ENCODE measurements at regions not wholly inside any gene's neighbourhood (a gene's known extent, or its start where the extent isn't known, plus 50 kb on each side); places are given as distances from the start of the nearest gene placed in this dataset.

GRCh38 chr2:7673853-7674252 lies 756.6 kb downstream of the RNF144A start:
- H3K27ac ChIP-seq = no peak overlapping the region
- H3K9me3 ChIP-seq = no peaks in the 10 kb centered on the region
- TF ChIP-seq, protein P1, sequence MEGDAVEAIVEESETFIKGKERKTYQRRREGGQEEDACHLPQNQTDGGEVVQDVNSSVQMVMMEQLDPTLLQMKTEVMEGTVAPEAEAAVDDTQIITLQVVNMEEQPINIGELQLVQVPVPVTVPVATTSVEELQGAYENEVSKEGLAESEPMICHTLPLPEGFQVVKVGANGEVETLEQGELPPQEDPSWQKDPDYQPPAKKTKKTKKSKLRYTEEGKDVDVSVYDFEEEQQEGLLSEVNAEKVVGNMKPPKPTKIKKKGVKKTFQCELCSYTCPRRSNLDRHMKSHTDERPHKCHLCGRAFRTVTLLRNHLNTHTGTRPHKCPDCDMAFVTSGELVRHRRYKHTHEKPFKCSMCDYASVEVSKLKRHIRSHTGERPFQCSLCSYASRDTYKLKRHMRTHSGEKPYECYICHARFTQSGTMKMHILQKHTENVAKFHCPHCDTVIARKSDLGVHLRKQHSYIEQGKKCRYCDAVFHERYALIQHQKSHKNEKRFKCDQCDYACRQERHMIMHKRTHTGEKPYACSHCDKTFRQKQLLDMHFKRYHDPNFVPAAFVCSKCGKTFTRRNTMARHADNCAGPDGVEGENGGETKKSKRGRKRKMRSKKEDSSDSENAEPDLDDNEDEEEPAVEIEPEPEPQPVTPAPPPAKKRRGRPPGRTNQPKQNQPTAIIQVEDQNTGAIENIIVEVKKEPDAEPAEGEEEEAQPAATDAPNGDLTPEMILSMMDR (IDR thresholded peaks at IDR 0.05) = no peak
- H3K27me3 ChIP-seq = peaks cover 23% of the 10 kb centered on the region
- H3K4me1 ChIP-seq (ENCODE audit: control insufficient read depth in 1 of 2, insufficient read depth in 1 of 2, low read depth in 1 of 2, low read length in 1 of 2) = no peaks in the 10 kb centered on the region
- H3K4me3 ChIP-seq (ENCODE audit: low read depth in 1 of 2, low read length in 1 of 2) = no peak overlapping the region
- no peaks in the 10 kb centered on the region for H3K36me3 ChIP-seq

GRCh38 chr2:7674606-7675005 lies 757.4 kb downstream of the RNF144A start:
- H3K27ac ChIP-seq = no peak overlapping the region
- no peaks in the 10 kb centered on the region for H3K4me1 ChIP-seq (ENCODE audit: control insufficient read depth in 1 of 2, insufficient read depth in 1 of 2, low read depth in 1 of 2, low read length in 1 of 2)
- H3K4me3 ChIP-seq (ENCODE audit: low read depth in 1 of 2, low read length in 1 of 2) = no peak overlapping the region
- H3K36me3 ChIP-seq = no peaks in the 10 kb centered on the region
- H3K27me3 ChIP-seq = peaks cover 20% of the 10 kb centered on the region
- TF ChIP-seq, protein P1 (IDR thresholded peaks at IDR 0.05) = no peak
- no peaks in the 10 kb centered on the region for H3K9me3 ChIP-seq

GRCh38 chr2:7676714-7677113 lies 759.5 kb downstream of the RNF144A start:
- no peak overlapping the region for H3K4me3 ChIP-seq (ENCODE audit: low read depth in 1 of 2, low read length in 1 of 2)
- no peaks in the 10 kb centered on the region for H3K4me1 ChIP-seq (ENCODE audit: control insufficient read depth in 1 of 2, insufficient read depth in 1 of 2, low read depth in 1 of 2, low read length in 1 of 2)
- no peaks in the 10 kb centered on the region for H3K9me3 ChIP-seq
- H3K27ac ChIP-seq = no peak overlapping the region
- no peaks in the 10 kb centered on the region for H3K36me3 ChIP-seq
- TF ChIP-seq, protein P1 (IDR thresholded peaks at IDR 0.05) = no peak
- peaks cover 20% of the 10 kb centered on the region for H3K27me3 ChIP-seq

DNA sequence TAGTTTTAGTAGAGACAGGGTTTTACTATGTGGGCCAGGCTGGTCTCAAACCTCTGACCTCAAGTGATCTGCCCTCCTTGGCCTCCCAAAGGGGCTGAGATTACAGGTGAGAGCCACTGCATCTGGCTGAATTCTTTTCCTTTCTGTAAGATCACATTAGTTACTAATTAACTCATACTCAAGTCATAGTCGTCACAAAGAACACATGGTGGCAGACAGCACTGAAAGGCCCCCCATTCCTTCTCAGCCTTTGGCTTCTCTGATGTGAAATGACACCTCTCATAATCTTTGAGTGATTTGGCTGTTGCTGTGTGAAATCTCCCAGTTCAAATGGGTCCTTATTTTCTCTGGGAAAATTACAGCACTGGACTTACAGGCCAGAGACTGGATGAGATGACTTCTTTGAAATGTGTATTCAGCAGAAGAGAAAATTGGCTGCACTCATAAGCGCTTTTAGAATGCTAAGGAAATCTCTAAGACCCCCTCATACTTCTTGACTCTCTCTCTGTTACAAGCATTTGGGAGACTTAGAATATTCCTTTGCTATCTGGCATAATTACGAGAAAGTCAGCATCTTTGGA lies 764.8 kb downstream of the RNF144A start:
- Histone ChIP-seq H3K27ac (no peak overlapping the region), H3K4me1 (ENCODE audit: control insufficient read depth in 1 of 2, insufficient read depth in 1 of 2, low read depth in 1 of 2, low read length in 1 of 2) (no peaks in the 10 kb centered on the region), H3K27me3 (peaks cover 8% of the 10 kb centered on the region), H3K36me3 (no peaks in the 10 kb centered on the region), H3K4me3 (ENCODE audit: low read depth in 1 of 2, low read length in 1 of 2) (no peak overlapping the region), H3K9me3 (no peaks in the 10 kb centered on the region)
- TF ChIP-seq, protein P1 (IDR thresholded peaks at IDR 0.05) = no peak

GRCh38 chr2:7683196-7683595 lies 766.0 kb downstream of the RNF144A start:
- Histone ChIP-seq H3K36me3 (no peaks in the 10 kb centered on the region), H3K9me3 (no peaks in the 10 kb centered on the region), H3K27ac (no peak overlapping the region), H3K27me3 (peaks cover 7% of the 10 kb centered on the region), H3K4me1 (ENCODE audit: control insufficient read depth in 1 of 2, insufficient read depth in 1 of 2, low read depth in 1 of 2, low read length in 1 of 2) (no peaks in the 10 kb centered on the region), H3K4me3 (ENCODE audit: low read depth in 1 of 2, low read length in 1 of 2) (no peak overlapping the region)
- TF ChIP-seq, protein P1 (IDR thresholded peaks at IDR 0.05) = no peak

DNA sequence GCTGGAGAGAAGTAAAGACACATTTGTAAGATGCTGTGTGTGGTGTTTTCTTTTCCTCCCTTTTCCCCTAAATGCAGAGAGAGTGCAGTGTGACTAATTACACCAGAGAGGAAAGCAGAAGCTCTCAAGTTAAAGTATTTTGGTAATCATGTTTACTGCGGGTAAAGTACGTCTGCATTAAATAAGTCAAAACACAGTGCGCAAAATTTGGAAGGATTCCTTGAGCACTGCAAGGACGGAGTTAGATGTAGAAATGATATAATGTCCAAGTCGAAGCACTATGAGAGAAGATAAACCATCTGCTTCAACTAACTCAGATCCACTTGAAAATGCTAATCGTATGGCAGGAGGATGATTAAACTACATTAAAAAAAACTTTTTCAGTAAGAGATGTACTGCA lies 766.5 kb downstream of the RNF144A start:
- Histone ChIP-seq H3K4me1 (ENCODE audit: control insufficient read depth in 1 of 2, insufficient read depth in 1 of 2, low read depth in 1 of 2, low read length in 1 of 2) (no peaks in the 10 kb centered on the region), H3K27ac (no peak overlapping the region), H3K27me3 (peaks cover 3% of the 10 kb centered on the region), H3K4me3 (ENCODE audit: low read depth in 1 of 2, low read length in 1 of 2) (no peak overlapping the region), H3K36me3 (no peaks in the 10 kb centered on the region), H3K9me3 (no peaks in the 10 kb centered on the region)
- TF ChIP-seq, protein P1 (IDR thresholded peaks at IDR 0.05) = no peak
